Uterus (tissue), 2 donors: ENCODE measurements at regions not wholly inside any gene's neighbourhood (a gene's known extent, or its start where the extent isn't known, plus 50 kb on each side); places are given as distances from the start of the nearest gene placed in this dataset.

Experiments used
- CTCF ChIP-seq, 4 experiments: fragments of 200-600 bp in 2 of 4; fragments of 450-650 bp in 2 of 4; sonication (generic) in 2 of 4; IDR thresholded peaks; one replicate each; pipeline ENCODE4 v1.5.1; 2016 to 2019; ENCODE audit warnings: antibody characterized with exemption in 4 of 4, mild to moderate bottlenecking in 2 of 4, moderate library complexity in 1 of 4
- POLR2A ChIP-seq, 2 donors: fragments of 450-650 bp; IDR thresholded peaks; one replicate each; pipeline ENCODE4 v1.6.1; 2016; ENCODE audit warnings: antibody characterized with exemption in 2 of 2, mild to moderate bottlenecking in 1 of 2, moderate library complexity in 1 of 2

DNA sequence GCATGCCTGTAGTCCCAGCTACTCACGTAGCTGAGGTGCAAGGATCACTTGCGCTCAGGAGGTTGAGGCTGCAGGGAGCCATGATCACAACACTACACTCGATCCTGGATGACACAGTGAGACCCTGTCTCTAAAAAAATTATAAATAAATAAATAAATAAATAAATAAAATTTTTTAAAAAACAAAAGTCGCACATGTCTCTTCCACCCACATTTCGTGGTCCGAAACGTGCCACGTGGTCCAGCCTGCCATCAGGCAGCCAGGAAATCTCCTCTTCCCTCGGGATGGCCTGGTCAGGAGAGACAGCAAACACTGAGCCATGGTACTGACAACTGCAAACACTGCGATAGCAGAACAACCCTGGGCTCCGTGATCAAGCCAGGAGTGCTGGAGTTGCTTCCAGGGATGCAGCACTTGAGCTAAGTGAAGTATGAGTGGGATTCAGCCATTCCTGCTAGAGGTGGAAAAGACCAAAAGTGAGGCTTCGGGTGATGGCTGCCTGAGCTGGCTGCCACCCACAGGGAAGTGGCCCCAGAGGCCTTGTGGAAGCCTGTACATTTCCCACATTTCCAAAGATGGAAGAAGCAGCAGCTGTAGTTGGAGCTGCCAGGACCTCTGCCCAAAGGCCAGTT is 193.1 kb downstream of the SMAD2 start:
- TF ChIP-seq CTCF (IDR thresholded peaks at IDR 0.05) (no peak), POLR2A (IDR thresholded peaks at IDR 0.05) (no peak)
